ENCODE measurements at regions not wholly inside any gene's neighbourhood (a gene's known extent, or its start where the extent isn't known, plus 50 kb on each side); places are given as distances from the start of the nearest gene placed in this dataset.

DNA sequence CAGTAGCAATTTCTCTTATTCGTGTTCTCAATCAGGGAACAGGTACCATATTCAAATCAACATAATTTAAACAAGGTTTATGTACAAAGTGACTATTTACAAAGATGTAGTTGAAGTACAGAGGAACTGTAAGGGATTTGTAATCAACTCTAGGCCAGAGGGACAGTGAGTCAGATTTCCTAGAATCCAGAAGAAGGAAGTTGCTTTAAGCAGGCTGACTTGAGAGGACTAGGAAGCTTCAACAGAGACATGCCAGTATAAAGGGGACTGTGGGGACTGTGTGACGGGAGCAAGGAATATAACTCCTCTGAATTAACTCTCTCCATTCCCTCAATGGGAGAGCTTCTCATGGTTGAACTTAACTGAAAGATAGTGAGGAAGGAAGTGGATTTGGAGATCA, 427.4 kb upstream of the JAG1 start:
- peak; percentile 80 for DNase-seq

DNA sequence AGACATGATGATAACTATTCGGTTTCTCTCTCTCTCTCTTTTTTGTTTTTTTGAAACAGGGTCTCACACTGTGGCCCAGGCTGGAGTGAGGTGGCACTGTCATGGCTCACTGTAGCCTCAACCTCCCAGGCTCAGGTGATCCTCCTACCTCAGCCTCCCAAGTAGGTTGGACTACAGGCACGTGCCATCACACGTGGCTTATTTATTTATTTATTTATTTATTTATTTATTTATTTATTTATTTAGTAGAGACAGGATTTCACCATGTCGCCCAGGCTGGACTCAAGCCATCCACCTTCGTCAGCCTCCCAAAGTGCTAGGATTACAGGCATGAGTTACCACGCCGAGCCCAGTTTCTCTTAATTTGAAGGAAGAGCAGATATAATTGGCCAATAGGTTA, 427.9 kb upstream of the JAG1 start:
- no peak for DNase-seq

DNA sequence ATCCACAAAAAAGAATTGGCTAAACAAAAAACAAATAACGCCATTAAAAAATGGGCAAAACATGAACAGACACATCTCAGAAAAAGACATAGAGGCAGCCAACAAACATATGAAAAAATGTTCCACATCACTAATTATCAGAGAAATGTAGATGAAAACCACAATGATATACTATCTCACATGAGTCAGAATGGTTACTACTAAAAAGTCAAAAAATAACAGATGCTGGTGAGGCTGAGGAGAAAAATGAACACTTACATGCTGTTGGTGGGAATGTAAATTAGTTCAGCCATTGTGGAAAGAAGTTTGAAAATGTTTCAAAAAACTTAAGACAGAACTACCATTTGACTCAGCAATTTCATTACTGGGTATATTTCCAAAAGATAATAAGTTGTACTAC, 430.1 kb upstream of the JAG1 start:
- no peak for DNase-seq

DNA sequence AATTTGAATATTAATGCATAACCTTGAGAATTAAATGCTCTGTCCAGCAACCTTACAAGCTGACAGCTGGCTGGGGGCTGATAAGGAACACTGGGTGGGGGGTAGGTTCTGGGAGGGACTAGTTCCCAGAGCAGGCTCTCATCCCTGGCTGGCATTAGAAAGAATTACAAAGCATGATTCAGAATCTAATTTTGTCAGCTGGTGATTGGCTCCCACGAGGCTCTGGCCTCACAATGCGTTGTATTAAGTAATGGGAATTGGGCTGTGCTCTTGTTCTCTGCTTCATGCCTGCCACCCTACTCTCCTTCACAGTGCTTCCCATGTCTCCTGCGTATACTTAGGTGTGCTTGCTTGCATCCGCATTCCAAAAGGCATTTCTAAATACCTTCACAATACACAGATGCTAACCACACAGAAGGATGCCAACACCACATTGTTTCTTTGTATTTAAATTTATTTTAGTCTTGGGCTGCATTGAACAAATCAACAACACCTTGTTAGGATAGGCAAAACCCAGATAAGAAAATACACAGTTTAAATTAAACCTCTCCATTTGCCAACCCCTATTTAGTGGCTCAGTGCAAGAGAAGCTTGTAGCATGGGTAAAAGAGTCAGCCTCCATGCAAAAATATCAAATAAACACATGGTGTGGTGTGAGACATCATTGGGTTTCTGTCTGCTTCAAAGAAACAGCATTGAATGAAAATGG, 434.5 kb upstream of the JAG1 start:
- peak; percentile 19 for DNase-seq

DNA sequence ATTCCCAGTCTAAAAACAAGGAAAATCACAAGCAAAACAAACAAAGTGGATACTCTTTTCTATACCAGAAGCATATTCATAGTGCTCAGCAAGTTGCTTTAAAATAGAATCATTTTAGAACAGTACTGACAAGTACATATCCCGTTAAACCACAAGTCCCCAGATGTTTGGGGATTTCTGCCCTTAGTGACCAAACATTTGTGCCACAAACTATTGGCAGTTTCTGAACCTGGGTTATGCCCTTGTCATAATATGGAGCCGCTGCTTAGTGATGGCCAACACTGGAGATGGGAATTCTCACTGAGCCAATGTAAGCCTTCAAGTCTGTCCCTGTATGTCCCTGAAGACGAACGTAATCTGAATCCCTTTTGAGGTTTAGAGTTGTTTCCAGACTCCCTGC, 436.7 kb upstream of the JAG1 start:
- DNase-seq, result no peak

DNA sequence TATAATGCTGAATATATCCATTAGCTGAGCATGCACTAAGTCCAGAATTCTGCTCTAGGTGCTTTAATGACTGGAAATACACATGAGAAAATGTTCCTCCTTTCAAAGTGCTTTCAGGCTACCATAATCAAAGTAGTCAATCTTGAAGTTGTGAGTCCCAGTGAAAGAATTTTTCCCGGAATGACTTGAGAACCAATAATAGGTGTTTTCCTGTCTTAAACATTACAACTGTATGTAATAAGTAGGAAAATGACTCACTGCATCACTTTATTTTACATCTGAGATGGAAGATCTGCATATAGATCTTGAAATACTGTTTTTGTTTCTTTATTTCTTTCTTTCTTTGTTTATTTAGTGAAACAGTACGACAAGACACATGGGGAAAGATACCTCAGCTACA, 437.4 kb upstream of the JAG1 start:
- DNase-seq, result peak; percentile 54

DNA sequence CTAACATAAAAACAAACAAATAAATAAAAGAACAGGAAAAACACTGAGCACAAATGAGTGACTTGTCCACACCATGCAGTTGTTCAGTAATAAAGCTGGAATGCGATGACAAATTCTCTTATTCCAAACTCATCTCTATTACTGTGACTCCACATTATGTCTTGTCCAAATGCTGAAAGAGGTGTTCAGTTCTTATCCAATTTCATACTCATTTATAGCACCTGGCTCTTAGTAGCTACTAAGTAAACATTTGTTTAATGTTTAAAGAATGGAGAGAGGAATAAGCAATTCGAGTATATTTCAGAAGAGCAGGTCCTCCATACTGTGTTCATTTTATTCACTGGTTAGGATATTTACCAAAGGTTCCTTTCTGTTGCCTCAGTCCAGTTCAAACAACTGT, 439.0 kb upstream of the JAG1 start:
- no peak for DNase-seq

DNA sequence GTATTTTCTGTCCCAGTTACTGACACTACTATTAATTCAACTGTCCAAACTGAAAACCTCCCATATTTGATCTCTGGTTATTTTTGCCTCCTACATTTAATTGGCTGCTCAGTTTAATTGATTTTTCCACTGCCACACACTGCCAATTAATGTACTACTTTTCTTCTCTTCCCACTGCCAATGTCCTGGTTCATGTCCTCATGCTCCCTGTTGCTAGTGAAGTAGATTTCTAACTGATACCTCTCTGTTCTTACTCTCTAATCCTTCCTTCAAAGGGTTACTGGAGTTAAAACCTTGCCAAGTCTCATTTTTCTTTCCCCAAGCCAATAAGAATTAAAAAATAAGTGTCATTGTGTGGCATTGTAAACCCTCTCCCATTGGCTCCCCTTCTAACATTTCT, 440.6 kb upstream of the JAG1 start:
- no peak for DNase-seq

DNA sequence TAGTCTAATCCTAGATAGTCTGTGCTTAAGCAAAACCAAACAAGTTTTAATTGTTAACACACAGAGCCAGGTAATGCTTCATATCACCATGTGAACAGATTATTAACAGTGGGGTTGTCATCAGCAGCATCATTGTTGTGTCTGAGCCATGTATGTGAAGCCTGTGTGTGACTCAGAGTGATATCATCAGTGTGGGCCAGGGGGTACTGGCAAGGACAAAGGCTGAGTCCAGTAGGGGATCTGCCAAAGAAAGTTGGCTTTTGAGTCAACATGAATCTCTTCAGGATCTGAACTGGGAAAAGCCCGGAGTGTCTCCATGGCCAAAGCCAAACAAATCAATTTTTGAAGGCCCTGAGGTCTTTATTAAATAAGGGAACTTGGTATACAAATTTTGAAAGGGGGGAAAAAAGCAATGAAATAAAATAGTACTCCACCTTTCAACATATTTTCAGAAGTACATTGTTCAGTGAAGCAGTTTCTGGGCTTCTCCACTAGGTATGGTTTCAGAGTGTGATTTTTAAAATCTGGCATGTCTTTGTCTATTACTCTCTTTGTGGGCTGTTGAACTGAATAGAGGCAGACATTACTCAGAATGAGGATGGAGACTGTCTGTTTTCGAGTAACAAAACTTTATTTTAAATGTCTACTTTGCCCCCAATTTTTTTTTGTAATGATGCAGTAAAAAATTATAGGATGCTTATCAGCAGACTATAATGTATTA, 444.2 kb upstream of the JAG1 start:
- DNase-seq, result peak; percentile 82

DNA sequence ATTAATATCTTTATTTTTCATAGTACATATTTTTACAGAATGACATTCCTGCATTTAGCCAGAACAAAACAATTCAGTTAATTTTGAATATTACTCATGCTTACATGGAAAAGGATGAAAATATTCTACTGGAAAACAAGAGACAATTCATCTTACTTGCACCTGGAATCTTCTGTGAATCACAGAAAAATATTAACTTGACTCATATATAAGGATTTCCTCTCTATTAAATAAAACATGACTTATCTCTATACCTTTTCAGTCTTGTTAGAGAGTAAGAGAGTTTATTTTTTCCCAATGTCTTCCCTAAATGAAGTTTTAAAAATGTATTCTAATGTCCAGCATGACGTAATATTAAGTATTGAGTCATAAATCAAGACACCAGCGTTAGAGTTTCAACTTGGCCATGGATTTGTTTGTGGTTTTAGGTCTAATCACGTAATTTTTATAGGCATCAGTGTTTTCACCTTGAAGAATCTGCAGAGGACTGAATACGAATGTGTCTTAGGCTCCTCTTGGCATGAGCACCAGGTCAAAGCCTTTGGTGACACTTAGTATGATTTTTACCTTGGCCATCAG, 445.1 kb upstream of the JAG1 start:
- DNase-seq, result peak; percentile 40

DNA sequence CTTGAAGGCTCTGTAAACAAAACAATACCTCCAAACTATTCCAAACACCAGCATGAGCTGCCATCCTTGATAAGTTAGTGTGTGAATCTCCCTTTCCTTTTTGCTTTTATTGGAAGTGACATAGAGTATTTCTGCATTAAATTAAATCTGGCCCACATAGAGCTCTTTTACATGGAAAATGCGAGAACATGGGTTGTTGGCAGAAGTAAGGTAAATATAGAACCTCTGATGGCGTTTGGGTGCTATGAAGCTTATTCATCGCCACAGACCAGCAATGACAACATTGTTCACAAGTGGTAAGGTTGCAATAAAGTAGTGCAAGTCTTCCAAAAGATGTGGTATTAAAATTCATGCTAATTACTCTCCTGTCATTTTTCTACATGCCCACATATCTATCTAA, 445.8 kb upstream of the JAG1 start:
- no peak for DNase-seq

DNA sequence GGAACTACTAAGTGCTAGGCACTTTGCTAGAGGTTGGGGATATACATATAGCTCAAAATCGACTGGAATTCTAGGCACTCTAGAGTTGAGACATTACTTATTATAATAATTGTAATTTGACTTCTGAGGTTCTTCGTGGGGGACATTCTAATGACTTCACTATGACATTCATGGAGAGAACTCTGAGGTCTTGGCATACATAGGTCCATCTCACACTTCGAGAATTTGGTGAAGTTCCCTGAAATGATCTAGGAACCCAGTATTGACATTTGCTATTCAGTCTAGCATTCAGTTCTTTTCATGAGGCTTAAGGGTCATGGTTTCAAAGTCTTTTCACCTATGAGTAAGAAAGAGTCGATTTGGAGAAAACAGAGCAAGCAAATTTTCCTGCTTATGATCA, 446.6 kb upstream of the JAG1 start:
- no peak for DNase-seq

DNA sequence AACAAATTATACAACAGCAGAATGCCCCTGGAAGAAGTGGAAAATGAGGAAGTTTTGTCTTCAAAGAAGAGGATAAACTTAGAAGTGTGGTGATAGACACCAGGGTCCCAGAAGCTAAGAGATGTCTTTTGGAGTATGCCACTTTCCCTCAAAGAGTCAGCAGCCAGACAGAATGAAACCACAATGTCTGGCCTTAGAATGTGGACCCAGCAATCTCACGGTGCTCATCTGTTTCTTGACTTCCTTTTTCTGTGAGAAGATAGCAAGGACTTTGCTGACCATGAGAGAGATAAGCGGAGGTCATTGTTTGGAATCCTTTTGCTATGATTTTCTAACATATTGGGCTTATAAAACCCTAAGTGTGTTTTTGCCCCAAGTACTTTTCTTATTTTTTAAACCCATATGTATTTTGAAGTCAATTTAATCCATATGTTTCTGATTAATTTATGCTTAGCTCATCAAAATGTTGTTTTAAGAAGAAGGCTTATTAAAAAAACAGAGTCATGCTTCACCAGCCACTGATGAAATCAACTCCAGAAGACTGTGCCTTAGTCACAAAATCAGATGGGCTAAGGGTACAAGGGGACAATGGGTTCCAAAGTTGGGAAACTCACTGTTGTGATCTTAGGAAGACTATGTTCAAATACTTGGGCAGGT, 451.2 kb upstream of the JAG1 start:
- DNase-seq, result no peak

DNA sequence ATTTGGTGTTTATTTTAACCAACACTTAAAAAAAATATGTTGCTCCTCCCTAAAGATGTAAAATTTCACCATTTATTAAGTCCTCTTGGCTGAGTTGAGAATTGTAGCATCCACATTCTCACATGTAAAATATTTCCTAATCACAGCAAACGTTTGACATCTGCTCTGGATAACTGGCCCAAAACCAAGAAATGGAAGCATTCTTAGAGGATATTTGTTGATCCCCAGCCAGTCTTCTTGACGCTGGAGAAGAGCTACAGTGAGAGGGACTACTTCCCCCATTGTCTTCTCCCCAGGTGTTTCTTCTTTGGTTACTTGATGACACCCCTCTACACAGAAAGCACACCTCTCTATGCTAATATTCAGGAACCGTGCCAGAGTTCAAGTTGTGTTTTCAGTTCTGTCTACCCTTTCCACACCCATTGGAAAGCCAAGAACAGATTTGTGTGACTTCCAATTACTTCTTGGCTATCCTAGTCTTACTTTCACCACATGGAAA, 454.5 kb upstream of the JAG1 start:
- no peak for DNase-seq

DNA sequence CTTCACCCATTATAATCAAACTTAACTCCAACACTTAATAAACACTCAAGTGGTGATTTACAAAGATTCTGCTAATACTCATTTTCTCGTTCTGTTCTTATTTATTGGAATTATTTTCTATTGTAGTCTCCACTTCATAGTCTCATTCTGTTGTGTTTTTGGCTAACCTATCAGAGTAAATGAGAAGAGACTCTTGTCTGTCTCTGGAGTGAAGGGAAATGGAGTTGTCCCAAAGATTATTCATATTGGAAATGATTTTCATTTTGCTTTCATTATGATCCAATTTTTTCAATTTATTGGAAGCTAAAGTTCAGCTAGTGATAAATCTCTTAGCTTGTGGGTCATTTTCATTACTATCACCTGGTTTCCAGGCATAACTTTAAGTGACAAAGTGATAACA, 454.9 kb upstream of the JAG1 start:
- no peak for DNase-seq

DNA sequence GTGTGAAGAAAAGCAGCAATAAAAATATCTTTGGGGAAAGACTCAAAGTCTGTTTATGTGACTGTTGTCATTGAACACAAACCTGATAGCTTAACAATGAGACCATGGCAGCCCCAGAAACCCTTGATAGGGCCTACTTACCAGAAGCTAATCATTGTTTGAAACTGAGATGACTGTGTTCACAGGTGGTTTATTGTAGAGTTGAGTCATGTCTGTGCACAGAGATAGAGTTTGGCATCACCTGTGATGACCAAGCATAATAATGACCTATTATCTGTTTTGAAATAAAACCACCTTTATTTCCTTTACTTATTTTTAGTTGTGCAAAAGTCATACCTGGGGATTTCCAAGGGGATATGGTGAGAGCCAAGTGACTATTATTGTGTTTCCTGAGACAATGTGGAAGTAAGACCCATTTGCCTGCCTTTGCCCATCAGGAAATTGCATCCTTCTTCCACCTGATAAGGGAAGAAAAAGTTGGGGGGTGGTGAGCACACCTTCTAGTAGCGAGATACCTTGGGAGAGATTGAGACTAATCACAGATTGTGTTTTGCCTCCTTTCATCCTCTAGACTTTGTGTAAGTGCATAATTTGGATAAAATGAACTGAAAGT, 456.9 kb upstream of the JAG1 start:
- peak; percentile 35 for DNase-seq

DNA sequence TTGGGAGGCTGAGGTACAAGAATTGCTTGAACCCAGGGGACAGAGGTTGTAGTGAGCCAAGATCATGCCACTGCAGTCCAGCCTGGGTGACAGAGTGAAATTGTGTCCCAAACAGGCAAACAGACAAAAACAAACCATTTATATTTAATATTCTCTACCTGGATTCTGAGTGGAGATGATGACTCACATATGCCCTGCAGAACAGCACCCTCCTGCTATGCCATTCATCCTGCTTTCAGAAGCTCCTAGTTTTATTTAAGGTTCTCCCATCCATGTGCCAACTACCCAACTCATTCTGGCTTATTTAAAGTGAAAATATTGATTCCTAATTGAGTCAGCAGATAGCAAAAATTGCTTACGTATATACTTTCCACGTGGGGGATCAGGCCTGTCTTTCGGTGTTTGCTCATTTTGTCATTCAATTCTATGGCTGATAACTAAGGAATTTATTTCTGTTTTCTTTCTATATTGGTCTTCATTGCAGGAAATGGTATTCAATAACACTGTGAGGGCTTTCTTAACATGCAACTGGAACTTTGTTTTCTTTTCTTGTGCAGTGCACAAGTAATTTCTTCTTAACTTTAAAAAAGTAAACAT, 459.1 kb upstream of the JAG1 start:
- DNase-seq, result no peak

DNA sequence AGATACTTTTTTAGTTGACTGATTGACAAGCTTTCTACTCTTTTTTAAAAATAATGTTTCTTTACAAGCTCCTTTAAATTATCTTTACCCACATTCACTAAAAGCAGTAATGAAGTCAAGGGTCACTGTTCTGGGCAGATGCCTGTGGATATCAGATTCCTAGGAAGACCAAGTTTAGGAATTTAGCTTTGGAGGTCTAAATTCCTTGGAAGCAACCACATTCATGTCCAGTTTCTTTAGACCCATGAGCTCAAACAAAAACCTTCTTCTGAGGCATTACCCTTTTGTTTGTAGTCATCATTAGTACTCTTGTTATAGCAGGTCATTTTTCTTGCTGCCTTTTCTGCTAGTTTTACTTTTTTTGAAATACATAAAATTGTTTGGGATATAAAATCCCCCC, 462.9 kb upstream of the JAG1 start:
- no peak for DNase-seq

DNA sequence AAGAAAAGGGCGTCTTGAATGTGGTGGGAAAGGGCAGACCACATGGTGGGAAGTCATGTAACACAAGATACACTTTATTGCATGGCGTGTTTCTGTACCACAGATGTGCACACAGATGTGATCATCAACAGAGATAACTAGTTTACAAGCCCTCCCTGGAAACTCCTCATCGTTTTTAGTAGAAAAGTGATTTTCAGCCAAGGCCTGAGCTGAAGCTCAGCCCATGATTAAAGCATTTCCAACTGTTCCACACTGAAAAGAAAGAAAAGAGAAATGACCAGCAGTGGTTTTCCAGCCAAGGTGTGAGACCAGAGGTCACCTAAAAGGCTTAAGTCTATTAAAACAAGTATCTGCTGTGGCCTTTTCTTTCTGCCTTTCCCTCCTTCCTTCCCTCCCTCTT, 463.9 kb upstream of the JAG1 start:
- DNase-seq, result no peak

DNA sequence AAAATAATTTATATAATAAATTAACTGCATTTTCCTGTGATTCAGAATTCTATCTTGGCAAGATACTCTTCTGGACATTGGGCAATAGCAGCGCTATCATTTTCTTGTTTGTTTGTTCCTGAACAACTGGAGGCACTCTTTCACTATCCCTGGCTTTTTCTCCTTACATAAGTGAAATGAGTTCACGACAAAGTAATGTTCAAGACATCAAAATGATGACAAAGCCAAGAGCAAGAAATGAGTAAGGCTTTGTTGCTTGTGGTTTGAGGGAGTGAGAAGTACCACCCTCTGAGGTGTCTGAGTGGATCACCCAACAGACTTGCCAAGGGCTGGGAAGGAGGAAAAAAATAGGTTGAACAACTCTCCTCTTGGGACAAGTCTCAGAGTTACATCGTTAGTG, 466.6 kb upstream of the JAG1 start:
- peak; percentile 15 for DNase-seq

DNA sequence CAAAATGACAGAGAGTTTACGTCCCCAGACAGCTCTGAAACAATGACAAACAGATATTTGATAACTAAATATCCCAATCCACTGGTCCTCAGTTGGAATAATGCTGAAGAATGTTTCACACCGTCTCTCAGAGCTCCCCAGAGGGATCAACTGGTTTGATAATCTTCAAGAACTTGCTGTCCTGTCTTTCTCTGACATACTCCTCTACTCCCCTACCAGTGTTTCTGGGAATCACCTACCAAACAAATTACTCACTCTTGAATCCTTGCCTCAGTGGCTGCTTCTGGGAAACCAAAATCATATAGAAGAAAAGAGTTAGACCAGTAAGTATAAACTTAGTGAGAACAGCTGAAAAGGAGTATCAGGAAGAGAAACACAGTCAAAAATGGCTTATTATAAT, 469.7 kb upstream of the JAG1 start:
- DNase-seq, result no peak

DNA sequence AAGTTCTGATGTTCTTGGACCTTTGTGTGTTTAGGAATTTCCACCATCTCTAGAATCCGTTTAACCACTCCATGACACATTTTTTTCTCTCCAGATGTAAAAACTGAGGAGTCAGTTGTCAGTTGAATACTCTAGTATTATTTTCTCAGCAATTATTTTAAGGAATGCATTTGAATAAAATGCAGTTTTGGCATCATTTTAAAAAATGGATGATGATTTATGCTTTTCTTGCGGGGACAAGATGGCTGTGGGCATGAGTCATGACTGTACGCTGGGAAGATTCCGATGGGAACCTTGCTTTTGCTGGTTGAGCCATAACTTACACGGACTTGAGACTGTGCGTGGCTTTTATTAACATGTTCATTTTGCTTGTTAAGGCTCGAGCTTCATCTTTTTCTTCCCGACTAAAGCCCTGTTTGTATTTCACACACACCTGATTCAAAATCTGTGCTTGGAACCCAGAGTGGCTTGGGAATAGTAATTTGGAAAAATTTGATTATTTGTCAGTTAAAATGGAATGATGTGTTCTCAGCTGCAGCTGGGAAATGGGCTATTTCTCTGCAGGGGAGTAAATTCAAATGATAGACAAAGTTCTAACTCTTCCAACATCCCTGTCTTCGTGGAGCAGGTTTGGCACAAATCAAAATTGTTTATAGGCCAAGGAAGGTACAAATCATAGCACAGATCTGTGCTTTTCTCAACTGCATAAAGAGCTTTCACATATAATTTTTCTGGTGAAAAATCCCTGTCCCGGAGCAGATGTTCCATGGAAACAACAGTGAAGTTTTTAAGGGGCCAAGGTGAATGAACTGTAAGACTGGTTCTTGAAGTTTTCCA, 470.5 kb upstream of the JAG1 start:
- DNase-seq, result no peak

Data from dermis blood vessel endothelial cell (primary cell).